ENCODE measurements at regions not wholly inside any gene's neighbourhood (a gene's known extent, or its start where the extent isn't known, plus 50 kb on each side); places are given as distances from the start of the nearest gene placed in this dataset.
"Not testable (repeated sequence)": the region's sequence is repeated elsewhere in the genome, so short reads cannot be mapped to it uniquely, and the experiment has no call there.

DNA sequence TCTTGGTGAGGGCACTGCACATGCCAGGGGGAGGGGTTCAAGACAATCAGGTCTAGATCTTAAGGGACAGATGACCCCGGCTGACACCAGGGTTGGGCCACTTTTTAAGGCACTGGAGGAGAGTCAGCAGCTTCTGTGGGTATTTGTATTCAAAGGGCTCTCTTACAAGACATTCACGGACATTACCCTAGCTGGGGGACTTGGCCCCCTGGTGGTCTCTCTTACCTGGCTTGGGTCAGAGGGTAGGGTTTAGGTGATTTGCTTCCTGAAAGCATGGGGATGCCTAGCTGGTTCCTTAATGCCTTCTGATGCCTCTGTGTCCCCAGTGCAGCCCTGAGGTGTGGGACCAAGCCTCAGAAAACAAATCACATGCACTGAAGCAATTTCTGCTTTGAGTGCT is 354.7 kb downstream of the CDC5L start:
- H3K4me3 ChIP-seq (ENCODE audit: low read depth, low read length): no peak overlapping the region
- no peaks in the 10 kb centered on the region for H3K9me3 ChIP-seq (ENCODE audit: control insufficient read depth, low read length)
- H3K27me3 ChIP-seq (ENCODE audit: control insufficient read depth, insufficient read depth, low read length): no peaks in the 10 kb centered on the region
- no peaks in the 10 kb centered on the region for H3K36me3 ChIP-seq (ENCODE audit: control insufficient read depth, insufficient read depth, low read length)
- H3K9ac ChIP-seq: no peak overlapping the region
- no peak overlapping the region for H3K4me2 ChIP-seq (ENCODE audit: low read length)
- no peak overlapping the region for H3K27ac ChIP-seq
- no peaks in the 10 kb centered on the region for H3K79me2 ChIP-seq
- TF ChIP-seq, protein P1, sequence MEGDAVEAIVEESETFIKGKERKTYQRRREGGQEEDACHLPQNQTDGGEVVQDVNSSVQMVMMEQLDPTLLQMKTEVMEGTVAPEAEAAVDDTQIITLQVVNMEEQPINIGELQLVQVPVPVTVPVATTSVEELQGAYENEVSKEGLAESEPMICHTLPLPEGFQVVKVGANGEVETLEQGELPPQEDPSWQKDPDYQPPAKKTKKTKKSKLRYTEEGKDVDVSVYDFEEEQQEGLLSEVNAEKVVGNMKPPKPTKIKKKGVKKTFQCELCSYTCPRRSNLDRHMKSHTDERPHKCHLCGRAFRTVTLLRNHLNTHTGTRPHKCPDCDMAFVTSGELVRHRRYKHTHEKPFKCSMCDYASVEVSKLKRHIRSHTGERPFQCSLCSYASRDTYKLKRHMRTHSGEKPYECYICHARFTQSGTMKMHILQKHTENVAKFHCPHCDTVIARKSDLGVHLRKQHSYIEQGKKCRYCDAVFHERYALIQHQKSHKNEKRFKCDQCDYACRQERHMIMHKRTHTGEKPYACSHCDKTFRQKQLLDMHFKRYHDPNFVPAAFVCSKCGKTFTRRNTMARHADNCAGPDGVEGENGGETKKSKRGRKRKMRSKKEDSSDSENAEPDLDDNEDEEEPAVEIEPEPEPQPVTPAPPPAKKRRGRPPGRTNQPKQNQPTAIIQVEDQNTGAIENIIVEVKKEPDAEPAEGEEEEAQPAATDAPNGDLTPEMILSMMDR (IDR thresholded peaks at IDR 0.05): no peak
- no peak overlapping the region for H2AFZ ChIP-seq
- H3K4me1 ChIP-seq: no peaks in the 10 kb centered on the region

DNA sequence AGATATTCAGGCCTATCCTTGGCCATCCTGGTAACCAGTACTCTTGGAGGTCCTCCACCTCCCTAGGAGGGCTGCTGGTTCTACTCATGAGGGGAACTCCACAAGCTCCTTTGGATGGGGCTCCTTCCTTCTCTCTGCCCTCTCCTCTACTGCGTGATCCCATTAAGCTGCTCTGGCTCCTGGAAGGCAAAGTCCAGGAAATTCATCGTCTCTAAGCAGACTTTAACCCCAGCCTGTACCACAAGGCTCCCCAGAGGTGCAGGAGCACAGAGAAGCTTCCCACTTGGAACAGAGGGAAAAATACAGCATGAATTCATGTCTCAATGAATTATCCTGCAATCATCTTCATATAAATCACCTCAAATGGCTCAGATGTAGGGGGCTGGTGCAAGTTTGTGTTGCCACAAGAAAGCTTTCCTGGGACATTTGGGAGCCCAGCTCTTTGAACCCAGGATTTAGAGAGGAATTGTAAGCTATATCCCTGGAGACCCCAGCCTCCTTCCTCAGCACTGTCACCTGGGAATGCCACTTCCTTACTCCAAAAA is 355.4 kb downstream of the CDC5L start:
- Histone ChIP-seq H3K36me3 (ENCODE audit: control insufficient read depth, insufficient read depth, low read length) (no peaks in the 10 kb centered on the region), H3K9me3 (ENCODE audit: control insufficient read depth, low read length) (no peaks in the 10 kb centered on the region), H3K27me3 (ENCODE audit: control insufficient read depth, insufficient read depth, low read length) (no peaks in the 10 kb centered on the region), H3K4me1 (no peaks in the 10 kb centered on the region), H3K4me3 (ENCODE audit: low read depth, low read length) (no peak overlapping the region), H3K4me2 (ENCODE audit: low read length) (no peak overlapping the region), H2AFZ (no peak overlapping the region), H3K79me2 (no peaks in the 10 kb centered on the region), H3K27ac (no peak overlapping the region), H3K9ac (no peak overlapping the region)
- TF ChIP-seq, protein P1 (IDR thresholded peaks at IDR 0.05): no peak

DNA sequence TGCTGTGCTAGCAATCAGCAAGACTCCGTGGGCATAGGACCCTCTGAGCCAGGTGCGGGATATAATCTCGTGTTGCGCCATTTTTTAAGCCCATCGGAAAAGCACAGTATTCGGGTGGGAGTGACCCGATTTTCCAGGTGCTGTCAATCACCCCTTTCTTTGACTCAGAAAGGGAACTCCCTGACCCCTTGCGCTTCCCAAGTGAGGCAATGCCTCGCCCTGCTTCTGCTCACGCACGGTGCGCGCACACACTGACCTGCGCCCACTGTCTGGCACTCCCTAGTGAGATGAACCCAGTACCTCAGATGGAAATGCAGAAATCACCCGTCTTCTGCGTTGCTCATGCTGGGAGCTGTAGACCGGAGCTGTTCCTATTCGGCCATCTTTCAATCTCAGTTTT is 372.6 kb downstream of the CDC5L start:
- H3K9me3 ChIP-seq (ENCODE audit: control insufficient read depth, low read length); H3K4me1 ChIP-seq; H2AFZ ChIP-seq; H3K9ac ChIP-seq; H3K27me3 ChIP-seq (ENCODE audit: control insufficient read depth, insufficient read depth, low read length); H3K36me3 ChIP-seq (ENCODE audit: control insufficient read depth, insufficient read depth, low read length); H3K27ac ChIP-seq; H3K4me3 ChIP-seq (ENCODE audit: low read depth, low read length); H3K4me2 ChIP-seq (ENCODE audit: low read length); H3K79me2 ChIP-seq: not testable (repeated sequence)

DNA sequence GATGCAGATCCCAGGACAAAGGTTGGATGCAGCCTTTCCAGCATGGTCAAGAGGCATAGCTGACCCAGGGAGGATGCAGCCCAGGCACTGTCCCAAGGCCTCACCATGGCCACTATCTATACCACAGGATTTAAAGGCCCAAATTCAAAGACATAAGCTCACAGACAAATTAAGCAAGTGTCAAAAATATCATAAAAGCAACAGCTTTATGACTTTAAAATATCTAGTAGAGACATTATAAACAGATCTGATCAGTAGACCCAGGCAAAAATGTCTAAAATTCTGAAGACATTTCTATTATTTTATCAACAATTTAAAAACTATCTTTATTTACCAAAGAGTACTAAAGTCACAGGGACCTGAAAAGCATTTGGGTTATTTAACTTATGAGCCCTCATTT is 373.5 kb downstream of the CDC5L start:
- H3K9me3 ChIP-seq (ENCODE audit: control insufficient read depth, low read length): no peaks in the 10 kb centered on the region
- TF ChIP-seq, protein P1 (IDR thresholded peaks at IDR 0.05): no peak
- no peak overlapping the region for H2AFZ ChIP-seq
- H3K4me3 ChIP-seq (ENCODE audit: low read depth, low read length): no peak overlapping the region
- no peak overlapping the region for H3K27ac ChIP-seq
- no peak overlapping the region for H3K4me2 ChIP-seq (ENCODE audit: low read length)
- no peak overlapping the region for H3K9ac ChIP-seq
- no peaks in the 10 kb centered on the region for H3K36me3 ChIP-seq (ENCODE audit: control insufficient read depth, insufficient read depth, low read length)
- no peaks in the 10 kb centered on the region for H3K27me3 ChIP-seq (ENCODE audit: control insufficient read depth, insufficient read depth, low read length)
- no peaks in the 10 kb centered on the region for H3K79me2 ChIP-seq
- no peaks in the 10 kb centered on the region for H3K4me1 ChIP-seq

DNA sequence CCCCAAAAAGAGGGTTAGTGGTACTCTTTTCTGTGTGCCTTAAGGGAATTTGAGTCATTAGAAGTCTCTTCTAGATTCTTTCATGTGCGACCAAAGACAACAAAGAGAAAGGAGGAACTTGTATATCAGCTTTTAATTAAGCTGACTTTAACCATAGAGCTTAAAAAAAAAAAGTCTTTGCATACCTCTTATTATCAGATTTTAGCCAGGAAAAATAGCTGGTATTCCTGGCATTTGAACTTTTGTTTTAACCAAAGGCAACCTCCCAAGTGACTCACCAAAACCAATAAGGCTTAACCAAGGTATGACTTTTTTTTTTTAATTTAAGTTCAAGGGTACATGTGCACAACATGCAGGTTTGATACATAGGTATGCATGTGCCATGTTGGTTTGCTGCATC is 375.0 kb downstream of the CDC5L start:
- Histone ChIP-seq H3K79me2 (no peaks in the 10 kb centered on the region), H3K9ac (no peak overlapping the region), H3K9me3 (ENCODE audit: control insufficient read depth, low read length) (no peaks in the 10 kb centered on the region), H2AFZ (no peak overlapping the region), H3K27me3 (ENCODE audit: control insufficient read depth, insufficient read depth, low read length) (no peaks in the 10 kb centered on the region), H3K4me3 (ENCODE audit: low read depth, low read length) (no peak overlapping the region), H3K27ac (no peak overlapping the region), H3K36me3 (ENCODE audit: control insufficient read depth, insufficient read depth, low read length) (no peaks in the 10 kb centered on the region), H3K4me1 (no peaks in the 10 kb centered on the region), H3K4me2 (ENCODE audit: low read length) (no peak overlapping the region)
- TF ChIP-seq, protein P1 (IDR thresholded peaks at IDR 0.05): no peak
